NB4 (cell line): ENCODE measurements at regions not wholly inside any gene's neighbourhood (a gene's known extent, or its start where the extent isn't known, plus 50 kb on each side); places are given as distances from the start of the nearest gene placed in this dataset.

ENCODE experiments used
- DNase-seq: peaks from one replicate; pipeline ENCODE4 v3.0.0; 2010; ENCODE audit warnings: low read depth
- H3K4me3 ChIP-seq: one replicate; pipeline ENCODE4 v1.5.1; 2011; ENCODE audit warnings: mild to moderate bottlenecking, low read depth, low read length, moderate library complexity
- MYC ChIP-seq: IDR thresholded peaks from 2 replicates; pipeline ENCODE4 v1.6.1; 2011; ENCODE audit warnings: low read depth, low read length
- POLR2A ChIP-seq: IDR thresholded peaks from 2 replicates; pipeline ENCODE4 v1.6.1; 2011; ENCODE audit warnings: mild to moderate bottlenecking; ENCODE audit not compliant: insufficient read length; ENCODE audit errors: extremely low read depth
- TF ChIP-seq, protein P1 (sequence below): IDR thresholded peaks from 2 replicates; pipeline ENCODE4 v1.6.1; 2011; ENCODE audit warnings: low read depth, low read length
- TF ChIP-seq, protein P2 (sequence below): IDR thresholded peaks from one replicate; pipeline ENCODE4 v1.5.1; 2012; ENCODE audit warnings: low read depth, low read length

DNA sequence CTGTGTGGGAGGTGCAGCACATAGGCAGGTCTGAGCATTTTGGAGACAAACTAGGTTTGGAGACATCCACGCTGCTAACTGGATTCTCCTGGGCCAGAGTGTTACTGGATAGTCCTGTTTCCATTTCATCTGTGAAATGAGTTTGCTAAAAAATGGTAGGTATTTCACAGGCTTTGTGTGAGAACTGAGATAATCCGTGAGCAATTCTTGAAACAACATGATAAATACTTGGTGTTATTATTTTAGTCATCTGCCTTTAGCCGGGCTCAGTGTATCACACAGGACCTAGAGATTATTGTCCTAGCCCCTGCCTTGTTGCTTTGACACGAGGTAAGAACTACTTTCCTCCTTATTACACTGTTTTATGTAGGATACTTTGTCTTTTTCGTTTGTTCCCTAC, 63.0 kb downstream of the PRR18 start:
- no peak for DNase-seq
- TF ChIP-seq, protein P1, sequence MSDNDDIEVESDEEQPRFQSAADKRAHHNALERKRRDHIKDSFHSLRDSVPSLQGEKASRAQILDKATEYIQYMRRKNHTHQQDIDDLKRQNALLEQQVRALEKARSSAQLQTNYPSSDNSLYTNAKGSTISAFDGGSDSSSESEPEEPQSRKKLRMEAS = no peak
- TF ChIP-seq MYC (no peak), POLR2A (no peak)
- TF ChIP-seq, protein P2, sequence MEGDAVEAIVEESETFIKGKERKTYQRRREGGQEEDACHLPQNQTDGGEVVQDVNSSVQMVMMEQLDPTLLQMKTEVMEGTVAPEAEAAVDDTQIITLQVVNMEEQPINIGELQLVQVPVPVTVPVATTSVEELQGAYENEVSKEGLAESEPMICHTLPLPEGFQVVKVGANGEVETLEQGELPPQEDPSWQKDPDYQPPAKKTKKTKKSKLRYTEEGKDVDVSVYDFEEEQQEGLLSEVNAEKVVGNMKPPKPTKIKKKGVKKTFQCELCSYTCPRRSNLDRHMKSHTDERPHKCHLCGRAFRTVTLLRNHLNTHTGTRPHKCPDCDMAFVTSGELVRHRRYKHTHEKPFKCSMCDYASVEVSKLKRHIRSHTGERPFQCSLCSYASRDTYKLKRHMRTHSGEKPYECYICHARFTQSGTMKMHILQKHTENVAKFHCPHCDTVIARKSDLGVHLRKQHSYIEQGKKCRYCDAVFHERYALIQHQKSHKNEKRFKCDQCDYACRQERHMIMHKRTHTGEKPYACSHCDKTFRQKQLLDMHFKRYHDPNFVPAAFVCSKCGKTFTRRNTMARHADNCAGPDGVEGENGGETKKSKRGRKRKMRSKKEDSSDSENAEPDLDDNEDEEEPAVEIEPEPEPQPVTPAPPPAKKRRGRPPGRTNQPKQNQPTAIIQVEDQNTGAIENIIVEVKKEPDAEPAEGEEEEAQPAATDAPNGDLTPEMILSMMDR = no peak
- no peak overlapping the region for H3K4me3 ChIP-seq

DNA sequence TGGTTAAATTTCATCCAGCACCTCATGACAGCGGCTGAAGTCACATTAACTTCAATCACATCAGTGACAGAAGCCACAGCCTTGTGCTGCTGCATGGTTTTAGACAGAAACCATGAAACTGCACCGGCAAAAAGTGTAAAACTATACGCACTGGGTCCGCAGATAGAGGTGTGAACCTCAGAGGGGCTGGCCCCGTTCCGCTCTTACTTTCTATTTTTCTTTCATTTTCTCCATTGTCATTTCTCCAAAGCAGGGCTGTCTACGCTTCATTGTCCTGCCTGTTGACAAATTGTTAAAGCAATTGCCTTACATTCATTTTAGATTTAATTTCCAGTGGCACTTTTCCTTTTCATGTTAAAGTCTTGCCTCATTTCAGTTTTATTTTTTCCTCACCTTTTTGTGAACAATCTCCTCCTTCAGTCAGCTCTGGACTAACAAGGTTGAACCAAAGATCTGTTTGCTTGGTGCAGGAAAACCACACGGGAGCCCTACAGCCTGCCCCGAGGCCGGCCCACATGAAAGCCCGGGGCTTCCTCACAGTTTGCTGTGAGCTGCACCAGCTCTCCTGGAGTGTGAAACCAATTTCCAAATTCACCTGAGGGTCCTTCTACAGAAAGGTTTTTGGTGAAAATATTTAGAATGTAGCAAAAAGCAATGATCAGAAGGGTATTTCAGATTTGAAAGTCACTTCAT, 63.7 kb downstream of the PRR18 start:
- no peak overlapping the region for H3K4me3 ChIP-seq
- DNase-seq = peak; percentile 40

DNA sequence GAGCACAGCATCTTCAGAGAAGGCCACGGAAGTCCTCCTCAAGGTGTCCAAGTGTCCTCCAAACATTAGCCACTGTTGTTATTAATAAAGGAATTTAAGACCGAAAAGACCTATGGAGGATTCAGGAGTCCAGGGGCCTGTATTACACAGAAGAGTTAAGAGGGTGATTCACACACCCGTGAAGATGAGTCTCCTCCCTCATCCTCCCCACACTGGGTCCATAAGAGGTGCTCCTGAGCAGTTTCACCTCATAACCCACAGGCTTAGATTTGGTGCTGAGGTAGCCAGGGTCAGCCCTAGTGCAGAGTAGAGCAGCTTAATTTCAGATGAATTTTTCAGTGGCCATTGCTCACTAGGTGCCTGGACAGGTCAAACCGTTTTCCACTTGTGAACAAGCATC, 65.3 kb downstream of the PRR18 start:
- DNase-seq = no peak
- no peak overlapping the region for H3K4me3 ChIP-seq
- TF ChIP-seq, protein P2 = no peak
- TF ChIP-seq, protein P1 = no peak
- TF ChIP-seq MYC (no peak), POLR2A (no peak)

More for the DNA sequence above, 63.7 kb downstream of the PRR18 start:
- TF ChIP-seq, protein P2 = no peak

DNA sequence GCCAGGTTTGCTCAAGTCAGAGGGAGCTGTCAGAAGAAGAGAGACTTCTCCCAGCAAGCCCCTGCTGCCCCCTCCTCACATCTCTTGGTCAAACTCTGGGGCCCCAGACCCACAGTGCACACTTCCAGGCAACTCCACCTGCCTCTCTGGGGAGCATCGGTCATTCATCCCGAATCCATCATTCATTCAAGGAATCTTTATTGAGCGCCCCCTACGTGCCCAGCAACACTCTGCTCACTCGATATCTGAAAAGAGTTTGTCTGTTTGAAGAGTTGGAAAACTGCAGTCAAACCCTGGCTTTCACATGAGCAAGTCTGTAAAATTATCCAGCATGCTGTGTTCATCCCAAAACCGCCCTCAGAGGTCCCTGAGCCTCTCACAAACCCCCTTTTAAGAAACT, 66.2 kb downstream of the PRR18 start:
- H3K4me3 ChIP-seq = no peak overlapping the region
- TF ChIP-seq, protein P1 = no peak
- no peak for TF ChIP-seq MYC
- TF ChIP-seq, protein P2 = no peak
- no peak for TF ChIP-seq POLR2A
- DNase-seq = no peak

GRCh38 chr6:166240889-166241288, 67.3 kb downstream of the PRR18 start:
- no peak overlapping the region for H3K4me3 ChIP-seq
- DNase-seq = no peak
- no peak for TF ChIP-seq MYC
- TF ChIP-seq, protein P1 = no peak
- TF ChIP-seq POLR2A = no peak
- TF ChIP-seq, protein P2 = no peak

DNA sequence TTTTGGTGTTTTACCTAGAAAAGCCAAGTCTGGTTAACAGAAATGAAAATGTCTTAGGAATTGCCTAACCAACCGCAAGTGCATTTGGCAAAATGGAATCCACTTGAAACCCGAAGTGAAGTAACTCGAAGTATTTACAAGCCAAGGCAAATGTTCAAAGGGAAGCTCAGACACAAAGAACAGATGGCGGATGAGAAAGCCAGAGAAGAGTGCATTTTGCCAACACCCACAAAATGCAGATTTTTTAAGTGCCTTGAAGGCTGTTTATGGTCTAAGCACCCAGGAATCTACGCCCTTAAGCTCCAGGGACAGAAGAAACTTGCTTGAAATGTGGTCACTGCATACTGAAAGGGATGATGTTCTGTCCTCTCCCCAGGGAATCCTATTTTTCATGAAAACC, 70.0 kb upstream of the TBXT start:
- peak; percentile 26 for DNase-seq
- TF ChIP-seq MYC (no peak), POLR2A (no peak)
- no peak overlapping the region for H3K4me3 ChIP-seq

DNA sequence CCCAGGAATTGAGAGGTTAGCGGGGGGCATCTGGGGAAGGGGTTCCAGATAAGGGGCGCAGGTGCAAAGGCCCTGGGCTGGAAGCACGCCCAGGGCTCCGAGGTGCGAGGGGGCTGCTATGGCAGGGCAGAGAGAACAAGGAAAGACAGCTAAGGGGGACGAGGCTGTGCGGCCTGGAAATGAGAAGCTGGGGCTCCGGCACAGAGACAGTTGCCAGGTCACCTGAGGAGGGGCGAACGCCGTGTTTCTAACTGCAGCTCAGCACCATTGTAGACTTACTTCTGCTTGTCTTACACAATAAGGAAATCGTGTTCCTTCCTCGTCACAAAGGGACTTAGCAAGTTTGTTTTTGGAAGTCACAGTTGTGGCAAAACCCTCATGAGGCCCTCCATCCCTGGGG, 68.9 kb upstream of the TBXT start:
- peak; percentile 69 for DNase-seq
- H3K4me3 ChIP-seq = no peak overlapping the region
- TF ChIP-seq, protein P2 = no peak
- TF ChIP-seq, protein P1 = no peak
- TF ChIP-seq POLR2A = no peak
- TF ChIP-seq MYC = no peak
